ENCODE measurements at regions not wholly inside any gene's neighbourhood (a gene's known extent, or its start where the extent isn't known, plus 50 kb on each side); places are given as distances from the start of the nearest gene placed in this dataset.

DNA sequence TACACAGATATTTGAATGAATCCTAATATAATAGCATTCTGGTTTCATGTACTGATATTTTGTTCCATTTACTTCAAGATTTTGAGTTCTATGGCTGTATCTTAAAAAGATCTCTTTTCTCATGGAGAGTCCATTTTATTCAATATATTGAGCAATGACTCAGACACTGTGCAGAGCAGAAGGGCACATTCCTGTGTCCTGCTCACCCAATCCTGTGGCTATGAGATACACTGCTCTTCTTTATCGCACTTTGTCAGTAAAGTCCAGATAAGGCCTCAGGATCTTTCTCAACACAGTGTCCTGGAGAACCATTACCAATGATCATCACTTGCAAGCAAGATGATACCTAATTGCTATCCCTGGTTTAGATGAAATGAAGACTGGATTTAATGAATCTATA is 155.0 kb downstream of the CYSLTR2 start:
- TF ChIP-seq, protein P1, sequence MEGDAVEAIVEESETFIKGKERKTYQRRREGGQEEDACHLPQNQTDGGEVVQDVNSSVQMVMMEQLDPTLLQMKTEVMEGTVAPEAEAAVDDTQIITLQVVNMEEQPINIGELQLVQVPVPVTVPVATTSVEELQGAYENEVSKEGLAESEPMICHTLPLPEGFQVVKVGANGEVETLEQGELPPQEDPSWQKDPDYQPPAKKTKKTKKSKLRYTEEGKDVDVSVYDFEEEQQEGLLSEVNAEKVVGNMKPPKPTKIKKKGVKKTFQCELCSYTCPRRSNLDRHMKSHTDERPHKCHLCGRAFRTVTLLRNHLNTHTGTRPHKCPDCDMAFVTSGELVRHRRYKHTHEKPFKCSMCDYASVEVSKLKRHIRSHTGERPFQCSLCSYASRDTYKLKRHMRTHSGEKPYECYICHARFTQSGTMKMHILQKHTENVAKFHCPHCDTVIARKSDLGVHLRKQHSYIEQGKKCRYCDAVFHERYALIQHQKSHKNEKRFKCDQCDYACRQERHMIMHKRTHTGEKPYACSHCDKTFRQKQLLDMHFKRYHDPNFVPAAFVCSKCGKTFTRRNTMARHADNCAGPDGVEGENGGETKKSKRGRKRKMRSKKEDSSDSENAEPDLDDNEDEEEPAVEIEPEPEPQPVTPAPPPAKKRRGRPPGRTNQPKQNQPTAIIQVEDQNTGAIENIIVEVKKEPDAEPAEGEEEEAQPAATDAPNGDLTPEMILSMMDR (IDR thresholded peaks at IDR 0.05), result no peak
- no peak for TF ChIP-seq POLR2A (IDR thresholded peaks at IDR 0.05)

Data from uterus (tissue), 2 donors.